ENCODE measurements at regions not wholly inside any gene's neighbourhood (a gene's known extent, or its start where the extent isn't known, plus 50 kb on each side); places are given as distances from the start of the nearest gene placed in this dataset.

DNA sequence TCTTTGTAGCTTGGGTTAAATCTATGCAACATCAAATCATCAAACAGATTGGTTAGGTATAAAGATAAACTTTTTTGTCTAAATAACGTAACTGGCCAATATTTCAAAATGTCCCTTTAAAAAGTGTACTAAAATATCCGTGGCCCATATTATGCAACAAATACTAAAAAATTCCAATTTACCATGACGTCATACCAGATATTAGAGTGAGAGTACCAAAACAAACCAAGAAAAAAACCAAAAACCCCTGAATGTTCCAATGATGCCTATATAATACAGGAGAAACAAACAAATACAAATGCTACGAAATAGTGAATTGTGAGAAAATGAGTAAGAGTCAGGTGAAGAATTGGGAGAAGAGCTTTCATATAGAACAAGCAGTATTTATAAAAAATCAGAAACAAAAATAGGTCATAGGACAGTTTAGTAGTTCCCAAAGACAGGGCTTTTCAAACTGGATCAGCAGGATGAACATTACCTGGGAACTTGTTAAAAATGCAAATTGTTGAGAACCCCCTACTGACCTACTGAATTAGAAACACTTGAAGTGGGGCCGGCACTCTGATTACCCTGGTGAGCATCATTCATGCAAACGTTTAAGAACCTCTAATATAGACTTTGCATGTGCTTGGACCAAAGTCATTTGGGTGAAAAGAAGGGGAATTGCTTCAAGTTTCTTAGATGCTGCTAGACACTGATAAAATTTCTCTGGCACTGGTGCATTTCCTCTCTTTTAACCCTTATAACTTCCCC is 753.7 kb downstream of the DSC3 start:
- no peak for DNase-seq

DNA sequence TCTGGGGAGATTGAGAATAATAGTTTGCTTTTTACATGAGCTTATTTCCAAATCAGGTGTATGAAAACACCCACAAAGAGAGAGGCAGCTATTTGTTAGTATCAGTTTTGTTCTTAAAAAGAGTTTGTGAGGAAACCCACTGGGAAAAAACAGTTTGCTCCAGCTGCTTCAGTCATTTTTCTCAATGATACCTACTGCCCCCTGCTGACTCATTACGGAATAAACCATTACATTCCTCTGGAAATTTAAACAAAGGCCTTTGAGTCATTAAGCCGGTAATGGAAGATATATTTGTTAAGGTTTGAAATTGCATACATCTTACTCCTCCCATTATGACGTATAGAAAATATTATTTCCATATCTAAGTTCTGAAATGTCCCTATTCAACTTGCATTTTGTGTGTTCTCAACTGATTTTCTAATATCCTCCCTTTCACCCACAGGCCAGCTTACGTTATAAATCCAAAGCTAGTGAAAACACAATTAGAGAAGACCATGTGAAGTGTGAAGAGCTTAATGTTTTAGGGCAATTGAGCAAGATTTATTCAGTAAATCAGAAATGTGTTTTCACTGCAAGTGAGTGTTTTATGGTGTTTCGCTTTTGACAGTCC is 761.6 kb downstream of the DSC3 start:
- no peak for DNase-seq

DNA sequence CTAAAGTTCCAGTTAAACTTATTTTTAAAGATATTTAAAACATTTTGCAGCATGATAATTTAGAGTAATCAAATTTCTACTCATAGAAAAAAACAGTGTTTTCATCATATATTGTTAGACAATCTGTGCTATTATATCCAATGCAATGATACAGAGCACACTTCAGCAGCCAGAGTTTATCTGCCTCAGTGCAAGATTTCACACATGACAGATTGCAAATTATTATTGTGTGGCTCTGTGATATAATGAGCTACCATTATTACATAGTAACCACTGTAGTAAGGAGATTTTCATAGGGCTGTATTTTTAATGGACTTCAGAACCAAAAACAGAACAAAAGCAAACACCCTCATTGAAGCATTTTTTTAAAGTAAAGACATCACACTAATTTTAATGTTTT is 762.4 kb downstream of the DSC3 start:
- DNase-seq, result no peak

DNA sequence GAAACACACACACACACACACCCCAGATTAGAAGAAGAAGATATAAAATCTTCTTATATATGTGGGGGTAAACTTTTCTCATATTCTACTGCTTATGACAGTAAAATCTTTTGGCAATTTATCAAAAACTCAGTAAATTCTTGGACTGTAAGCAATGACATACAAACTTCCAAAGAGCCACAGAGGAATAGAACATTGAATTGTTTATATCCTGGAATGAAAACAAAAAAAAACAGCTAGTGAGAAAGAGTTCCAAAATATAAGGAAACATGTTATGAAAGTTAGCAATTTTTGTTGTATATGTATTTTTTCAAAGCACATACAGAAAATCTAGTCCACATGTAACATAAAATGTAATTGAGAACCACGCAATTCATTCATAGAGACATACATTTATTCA is 764.9 kb downstream of the DSC3 start:
- no peak for DNase-seq

DNA sequence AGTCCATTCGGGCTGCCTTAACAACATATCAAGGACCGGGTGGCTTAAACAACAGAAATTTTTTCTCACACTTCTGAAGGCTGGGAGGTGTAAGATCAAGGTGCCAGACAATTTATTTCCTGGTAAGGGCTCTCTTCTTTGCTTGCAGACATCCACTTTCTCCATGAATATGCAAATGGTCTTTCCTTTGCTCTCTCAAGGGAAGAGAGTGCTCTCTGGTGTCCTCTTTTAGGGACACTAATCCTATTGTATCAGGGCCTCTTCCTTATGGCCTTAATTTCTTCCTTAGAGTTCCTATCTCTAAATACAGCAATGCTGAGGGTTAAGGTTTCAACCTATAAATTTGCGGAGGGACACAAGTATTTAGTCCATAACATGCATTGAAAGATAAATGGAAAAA is 770.8 kb downstream of the DSC3 start:
- no peak for DNase-seq

DNA sequence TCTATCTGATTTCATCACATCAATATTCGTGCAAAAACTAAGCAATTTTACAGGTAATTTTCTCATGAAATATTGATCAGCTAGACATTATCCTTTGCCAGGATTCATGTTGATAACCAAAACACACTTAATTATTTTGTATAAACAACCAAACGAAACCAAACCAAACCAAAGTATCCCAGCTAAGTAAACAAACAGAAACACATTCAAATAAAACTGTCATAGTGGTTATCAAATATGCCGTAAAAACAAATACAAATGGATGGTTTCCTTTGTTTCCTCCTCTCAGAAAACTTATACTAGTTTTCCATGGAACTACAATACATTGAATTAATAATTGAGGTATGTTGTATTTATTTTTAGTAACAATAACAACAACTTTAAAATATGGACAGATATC is 777.4 kb downstream of the DSC3 start:
- DNase-seq, result no peak

DNA sequence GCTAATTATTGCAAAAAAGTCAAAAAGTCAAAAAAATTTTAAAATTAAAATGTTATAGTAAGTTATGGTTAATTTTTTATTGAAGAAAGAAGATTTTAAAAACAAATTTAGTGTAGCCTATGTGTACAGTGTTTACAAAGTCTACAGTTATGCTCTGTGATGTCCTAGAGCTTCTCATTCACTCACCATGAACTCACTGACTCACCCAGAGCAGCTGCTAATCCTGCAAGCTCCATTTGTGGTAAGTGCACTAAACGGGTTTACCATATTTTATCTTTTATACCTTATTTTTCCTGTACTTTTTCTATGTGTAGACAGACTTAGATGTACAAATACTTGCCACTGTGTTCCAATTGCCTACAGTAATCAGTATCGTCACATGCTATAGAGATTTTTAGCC is 788.2 kb downstream of the DSC3 start:
- no peak for DNase-seq

DNA sequence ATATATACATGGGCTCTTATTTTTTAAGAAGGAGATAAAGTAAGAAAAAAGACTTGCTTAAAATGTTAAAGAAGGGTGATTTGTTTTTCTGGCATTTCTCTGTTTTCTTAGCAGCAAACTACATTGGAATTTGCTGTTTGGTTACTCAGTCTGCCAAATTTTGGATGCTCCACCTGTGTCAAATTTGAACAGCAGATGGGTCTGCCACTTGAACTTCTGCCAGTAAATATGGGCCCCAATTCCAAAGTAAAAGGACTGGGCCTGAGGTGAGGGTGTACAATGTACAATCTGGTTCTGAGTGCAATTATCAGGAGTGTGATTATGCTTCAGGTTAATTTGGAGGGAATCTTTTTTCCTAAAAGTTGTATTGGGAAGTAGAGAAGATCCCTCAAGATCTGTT is 794.5 kb downstream of the DSC3 start:
- DNase-seq, result no peak

DNA sequence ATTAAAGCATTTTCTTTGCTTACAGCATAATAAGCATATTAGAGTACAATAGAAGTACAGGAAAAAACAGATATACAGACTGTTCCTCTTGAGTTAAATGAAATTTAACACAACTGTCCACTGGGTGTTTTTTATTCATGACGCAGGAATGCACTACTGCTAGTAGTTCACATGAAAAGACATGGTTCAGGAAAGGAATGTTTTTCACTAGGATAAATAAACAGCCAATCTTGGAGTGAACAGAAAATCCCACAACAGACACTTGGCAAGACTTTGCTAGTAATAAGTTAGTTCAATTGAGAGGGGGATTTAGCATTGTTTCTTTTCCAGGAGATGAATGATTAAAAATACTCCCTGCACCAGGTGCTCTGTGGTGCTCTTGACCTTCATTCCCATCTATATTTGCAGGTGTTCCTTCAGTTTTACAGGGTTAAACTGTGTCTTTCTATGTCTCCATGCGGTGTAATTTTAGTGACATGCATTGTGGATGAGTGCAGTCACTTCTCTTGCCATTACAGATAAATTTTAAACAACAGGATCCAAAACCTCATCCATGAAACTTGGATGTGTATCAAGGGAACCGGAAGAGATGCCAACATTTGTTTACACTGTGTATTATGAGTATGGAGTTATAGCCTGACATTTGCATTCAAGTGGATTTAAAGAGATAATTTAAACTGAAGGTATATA is 796.6 kb downstream of the DSC3 start:
- no peak for DNase-seq

DNA sequence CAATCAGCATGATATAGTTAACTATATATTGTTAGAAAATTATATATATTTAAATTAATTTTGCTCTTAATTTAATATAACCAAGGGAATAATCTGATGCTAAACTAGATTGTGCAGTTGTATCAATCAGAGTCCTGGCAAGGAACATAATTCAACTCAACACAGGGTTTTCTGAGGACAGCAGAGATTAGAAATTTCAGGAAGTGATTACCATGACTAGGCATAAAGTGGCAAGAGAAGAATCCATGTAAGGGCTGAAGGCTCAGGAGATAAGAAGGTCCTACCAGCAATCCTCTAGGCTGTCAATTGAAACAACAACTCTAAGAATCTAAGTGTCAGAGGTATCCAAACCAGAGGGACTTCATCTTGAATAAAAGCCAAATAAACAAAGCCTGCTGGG is 807.8 kb downstream of the DSC3 start:
- DNase-seq, result no peak

DNA sequence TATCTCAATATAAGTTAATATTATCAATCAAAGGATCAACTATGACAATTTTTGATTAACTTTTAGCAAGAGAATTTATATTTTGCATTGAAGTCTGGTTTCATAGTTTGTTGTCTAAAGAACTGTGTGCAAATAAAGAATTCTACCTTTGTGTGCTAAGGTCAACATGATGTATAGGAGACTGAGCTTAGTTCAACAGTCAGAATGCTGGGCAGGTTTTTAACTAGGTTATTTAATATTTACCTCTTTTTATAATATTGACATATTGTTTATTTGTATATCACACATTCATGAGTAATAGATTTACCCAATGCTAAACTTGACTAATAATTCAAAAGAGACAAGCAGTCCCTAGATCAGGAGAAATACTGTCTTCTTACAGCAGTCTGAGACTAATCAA is 831.4 kb downstream of the DSC3 start:
- DNase-seq, result no peak

DNA sequence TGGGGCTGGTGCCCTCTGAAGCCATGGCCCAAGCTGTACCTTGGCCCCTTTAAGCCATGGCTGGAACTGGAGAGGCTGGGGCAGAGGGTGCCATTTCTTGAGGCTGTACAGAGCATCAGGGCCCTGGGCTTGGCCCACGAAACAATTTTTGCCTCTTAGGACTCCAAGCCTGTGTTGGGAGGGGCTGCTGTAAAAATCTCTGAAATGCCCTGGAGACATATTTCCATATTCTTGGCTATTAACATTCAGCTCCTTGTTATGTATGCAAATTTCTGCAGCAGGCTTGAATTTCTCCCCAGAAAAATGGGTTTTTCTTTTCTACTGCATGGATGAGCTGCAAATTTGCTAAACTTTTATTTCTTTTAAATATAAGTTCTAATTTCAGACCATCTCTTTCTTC is 834.0 kb downstream of the DSC3 start:
- DNase-seq, result no peak

DNA sequence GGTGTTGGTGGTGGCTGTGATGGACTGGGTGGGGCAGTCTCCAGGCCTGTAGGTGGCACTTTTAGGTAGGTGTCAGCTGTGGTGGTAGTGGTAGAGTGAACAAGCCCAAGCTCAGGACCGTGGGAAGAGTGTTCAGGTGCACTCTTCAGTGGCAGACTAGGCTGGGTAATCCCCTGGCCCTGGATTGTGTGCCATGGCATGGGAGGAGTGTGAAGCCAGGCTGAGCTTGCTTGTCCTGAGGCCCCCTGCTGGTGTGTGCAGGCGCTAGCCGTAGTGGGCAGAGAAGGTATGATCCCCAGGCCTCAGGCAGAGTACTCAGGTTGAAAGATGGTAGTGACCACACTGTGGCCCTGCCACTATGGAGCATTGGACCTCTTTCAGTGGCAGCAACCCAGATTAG is 850.3 kb downstream of the DSC3 start:
- no peak for DNase-seq

DNA sequence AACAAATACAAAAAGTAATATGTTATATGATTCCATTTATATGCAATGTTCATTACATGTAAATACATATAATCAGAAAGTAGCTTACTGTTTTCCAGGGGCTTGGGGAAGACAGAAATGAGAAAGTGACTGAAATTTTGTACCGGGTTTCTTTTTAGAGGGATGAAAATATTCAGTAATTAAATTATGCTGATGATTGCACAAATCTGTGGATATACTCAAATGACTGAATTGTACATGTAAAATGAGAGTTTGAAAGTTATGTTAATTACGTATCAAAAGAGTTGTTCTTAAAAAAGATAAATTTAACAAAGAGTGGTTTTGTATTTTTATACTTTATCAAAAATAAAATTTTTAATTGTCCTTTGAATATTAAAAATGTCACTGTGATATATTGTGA is 856.3 kb downstream of the DSC3 start:
- no peak for DNase-seq

DNA sequence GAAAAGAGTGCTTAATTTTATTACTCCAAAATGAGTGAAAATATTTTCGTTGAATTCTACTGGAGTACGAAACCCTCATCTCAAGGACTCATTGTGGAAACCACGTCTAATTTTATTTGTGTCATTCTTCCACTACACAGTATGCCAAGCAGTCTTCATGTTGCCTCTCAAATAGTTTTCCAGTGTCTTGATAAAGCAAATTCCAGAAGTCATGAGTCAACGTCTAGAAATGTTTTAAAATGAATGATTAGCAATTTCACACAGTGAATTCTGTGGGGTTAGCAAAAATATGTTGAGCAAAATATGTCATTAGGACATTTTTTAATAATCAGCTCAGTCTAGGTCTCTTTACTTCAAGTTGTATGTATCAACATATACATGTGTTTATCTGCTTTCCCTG is 865.5 kb downstream of the DSC3 start:
- no peak for DNase-seq

DNA sequence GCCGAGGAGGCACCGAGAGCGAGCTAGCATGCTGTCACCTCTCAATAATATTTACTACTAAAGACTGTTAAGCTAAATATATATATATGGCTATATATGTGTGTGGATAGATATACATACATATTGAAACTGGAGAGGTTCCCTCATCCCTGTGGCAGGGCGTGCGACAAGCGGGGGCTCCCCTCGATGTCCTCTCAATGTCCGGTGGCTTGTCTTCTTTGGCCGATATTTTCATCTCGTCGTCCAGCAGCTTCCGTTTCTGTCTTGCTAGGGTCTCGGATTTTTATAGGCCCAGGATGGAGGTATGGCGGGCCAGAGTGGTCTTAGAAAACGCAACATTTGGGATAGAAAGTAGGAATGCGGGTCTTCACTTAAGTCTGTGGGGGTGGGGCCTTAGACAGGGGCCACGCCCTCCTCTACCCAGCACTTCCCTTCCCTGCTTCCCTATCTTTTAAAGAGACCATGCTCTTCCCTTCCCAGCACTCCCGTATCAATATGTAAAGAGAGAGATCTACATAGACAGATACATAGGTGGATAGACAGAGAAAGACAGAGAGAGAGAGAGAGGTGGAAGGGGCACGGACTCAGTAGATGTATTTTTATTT is 866.8 kb downstream of the DSC3 start:
- no peak for DNase-seq

DNA sequence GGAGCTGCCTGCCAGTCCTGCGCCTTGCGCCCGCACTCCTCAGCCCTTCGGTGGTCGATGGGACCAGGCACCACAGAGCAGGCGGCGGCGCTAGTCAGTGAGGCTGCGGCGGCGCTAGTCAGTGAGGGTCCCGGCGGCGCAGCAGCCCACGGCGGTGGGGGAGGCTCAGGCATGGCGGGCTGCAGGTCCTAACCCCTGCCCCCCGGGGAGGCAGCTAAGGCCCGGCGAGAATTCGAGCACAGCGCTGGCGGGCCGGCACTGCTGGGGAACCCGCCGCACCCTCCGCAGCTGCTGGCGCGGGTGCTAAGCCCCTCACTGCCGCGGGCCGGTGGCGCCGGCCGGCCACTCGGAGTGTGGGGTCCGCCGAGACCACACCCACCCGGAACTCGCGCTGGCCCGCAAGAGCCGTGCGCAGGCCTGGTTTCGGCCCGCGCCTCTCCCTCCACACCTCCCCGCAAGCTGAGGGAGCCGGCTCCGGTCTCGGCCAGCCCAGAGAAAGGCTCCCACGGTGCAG is 867.4 kb downstream of the DSC3 start:
- DNase-seq, result no peak

DNA sequence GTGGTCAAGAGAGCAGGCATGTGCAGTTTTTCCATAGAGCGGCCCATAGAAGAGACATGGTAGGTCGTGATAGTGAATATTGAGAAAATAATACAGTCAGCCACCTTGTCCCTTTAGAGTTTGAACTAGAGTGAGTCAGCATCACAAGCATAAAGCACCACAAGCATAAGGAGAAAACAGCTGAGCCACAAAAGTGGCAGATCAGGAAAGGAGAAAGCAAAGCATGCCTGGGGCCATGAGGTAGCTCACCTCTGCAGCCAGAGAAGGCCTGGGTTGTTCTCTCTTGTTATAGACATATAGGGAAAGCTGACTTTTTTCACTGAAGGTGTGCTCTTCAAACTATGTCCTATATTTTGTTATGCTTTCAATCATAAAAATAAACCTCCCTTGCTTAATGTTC is 879.0 kb downstream of the DSC3 start:
- no peak for DNase-seq

DNA sequence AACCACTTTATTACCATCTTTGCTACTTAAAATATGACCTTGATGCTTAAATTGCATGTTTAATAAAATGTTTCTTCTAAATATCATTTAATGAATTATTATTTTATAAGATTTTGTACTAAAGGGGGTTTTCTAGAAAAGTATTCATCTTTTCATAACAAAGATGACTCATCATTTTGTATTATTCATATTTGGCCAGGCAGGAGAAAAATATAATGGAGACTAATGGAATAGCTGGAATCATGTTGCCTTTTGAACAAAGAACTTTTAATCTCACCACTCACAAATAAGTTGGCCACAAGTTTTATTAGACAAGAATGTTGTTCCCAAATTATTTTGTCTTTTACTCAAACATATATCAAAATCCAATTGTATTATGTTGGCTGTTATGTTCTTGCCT is 882.4 kb downstream of the DSC3 start:
- DNase-seq, result no peak

DNA sequence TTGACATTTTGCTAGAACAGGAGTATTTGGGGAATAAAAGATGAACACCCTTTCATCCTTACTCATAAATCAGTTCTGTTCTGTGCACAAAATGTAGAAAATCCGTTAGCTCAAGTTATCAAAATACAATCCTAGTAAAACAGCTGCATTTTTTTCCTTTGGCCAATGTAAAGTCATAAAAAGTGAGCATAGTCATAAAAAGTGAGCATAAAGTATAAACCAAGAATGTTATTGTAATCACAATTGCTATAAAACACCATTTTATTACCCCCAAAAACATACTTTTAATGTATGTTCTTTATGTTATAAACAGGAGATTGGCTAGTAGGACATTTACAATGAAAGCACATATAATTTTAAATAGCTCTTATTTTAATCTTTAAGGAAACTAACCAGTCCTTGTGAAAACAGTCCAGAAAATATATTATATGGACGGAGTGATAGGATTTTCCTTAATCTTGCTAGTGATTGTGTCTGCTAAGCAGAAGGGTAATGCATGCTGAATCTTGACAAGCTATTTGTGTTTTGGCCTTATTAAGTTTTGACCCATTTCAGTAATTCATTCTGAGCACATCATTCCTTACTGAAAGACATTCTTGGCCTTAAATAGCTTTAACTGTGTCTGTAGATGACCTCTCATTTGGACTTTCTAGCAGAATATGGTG is 891.8 kb downstream of the DSC3 start:
- no peak for DNase-seq

DNA sequence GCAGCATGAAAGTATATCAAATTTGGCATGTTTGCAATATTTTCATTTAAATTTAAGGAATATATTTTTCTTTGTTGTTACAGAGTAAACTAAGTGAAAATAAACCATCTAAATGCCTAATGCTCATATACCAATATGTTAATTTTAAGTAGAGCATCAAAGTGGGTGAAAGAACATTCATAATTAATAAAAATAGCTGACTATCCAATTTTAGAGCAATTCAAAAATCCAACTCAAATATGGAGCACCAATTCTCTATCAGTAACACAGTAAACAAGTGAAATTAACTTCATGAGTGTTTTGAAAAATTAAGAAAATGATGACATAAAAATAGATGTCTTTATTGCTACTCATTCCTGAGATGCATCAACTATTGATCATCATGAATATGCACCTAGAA is 893.0 kb downstream of the DSC3 start:
- no peak for DNase-seq

DNA sequence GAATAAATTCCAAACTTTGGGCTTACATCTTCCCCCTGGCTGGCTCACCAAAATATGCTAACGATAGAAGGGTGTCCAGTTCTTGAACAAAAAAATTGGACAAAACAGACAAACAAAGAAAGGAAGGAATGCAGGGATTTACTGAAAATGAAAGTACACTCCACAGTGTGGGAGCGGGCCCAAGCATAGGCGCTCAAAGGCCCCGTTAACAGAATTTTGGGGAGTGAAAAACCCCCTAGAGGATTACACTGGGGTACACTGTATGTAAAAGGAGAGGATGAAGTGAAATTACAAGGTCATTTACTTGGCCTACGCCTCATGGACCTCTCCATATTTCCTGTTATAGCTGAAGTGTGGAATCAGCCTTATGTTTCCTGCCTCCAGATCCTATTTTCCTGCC is 899.7 kb downstream of the DSC3 start:
- no peak for DNase-seq

DNA sequence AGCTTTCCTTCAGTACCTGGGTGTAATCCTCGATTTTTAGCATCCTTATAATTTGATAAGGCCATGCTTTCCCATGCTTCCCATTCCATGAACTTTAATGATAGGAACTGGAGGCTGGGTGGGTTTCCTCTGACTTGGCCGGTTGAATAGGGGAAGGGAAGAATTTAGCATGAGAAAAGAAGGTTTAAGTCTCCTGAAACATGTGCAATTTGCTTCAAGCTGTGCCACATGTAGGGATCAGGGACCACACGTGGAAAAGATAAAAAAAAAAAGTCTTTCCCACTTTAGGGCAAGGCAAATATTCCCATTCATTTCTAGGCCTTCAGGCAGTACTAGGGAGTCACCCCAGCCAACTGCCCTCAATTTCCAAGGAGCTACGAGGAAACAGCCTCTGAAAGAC is 900.3 kb downstream of the DSC3 start:
- DNase-seq, result no peak

Data from CD4-positive, alpha-beta T cell treated with Interleukin-15 for 1 hour (primary cell).